ENCODE measurements at regions not wholly inside any gene's neighbourhood (a gene's known extent, or its start where the extent isn't known, plus 50 kb on each side); places are given as distances from the start of the nearest gene placed in this dataset.
"Not testable (repeated sequence)": the region's sequence is repeated elsewhere in the genome, so short reads cannot be mapped to it uniquely, and the experiment has no call there.

DNA sequence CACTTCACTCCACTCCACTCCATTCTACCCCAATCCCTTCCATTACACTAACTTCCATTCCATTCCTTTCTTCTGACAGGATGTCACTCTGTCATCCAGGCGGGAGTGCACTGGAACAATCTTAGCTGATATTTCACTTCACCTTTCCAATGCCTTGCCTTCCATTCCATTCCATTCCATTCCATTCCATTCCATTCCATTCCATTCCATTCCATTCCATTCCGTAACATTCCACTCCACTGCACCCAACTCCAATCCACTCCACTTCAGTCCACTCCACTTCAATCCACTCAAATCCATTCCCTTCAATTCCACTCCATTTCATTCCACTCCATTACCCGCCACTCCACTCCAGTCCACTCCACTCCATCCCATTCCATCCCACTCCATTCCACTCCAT is 1099.4 kb downstream of the TSPY10 start:
- TF ChIP-seq POLR2AphosphoS5 (IDR thresholded peaks at IDR 0.05; ENCODE audit: low read depth) (no peak), GABPA (IDR thresholded peaks at IDR 0.05; ENCODE audit: low read depth) (no peak), SPI1 (IDR thresholded peaks at IDR 0.05; ENCODE audit: borderline replicate concordance, low read depth) (no peak)
- TF ChIP-seq, protein P1, sequence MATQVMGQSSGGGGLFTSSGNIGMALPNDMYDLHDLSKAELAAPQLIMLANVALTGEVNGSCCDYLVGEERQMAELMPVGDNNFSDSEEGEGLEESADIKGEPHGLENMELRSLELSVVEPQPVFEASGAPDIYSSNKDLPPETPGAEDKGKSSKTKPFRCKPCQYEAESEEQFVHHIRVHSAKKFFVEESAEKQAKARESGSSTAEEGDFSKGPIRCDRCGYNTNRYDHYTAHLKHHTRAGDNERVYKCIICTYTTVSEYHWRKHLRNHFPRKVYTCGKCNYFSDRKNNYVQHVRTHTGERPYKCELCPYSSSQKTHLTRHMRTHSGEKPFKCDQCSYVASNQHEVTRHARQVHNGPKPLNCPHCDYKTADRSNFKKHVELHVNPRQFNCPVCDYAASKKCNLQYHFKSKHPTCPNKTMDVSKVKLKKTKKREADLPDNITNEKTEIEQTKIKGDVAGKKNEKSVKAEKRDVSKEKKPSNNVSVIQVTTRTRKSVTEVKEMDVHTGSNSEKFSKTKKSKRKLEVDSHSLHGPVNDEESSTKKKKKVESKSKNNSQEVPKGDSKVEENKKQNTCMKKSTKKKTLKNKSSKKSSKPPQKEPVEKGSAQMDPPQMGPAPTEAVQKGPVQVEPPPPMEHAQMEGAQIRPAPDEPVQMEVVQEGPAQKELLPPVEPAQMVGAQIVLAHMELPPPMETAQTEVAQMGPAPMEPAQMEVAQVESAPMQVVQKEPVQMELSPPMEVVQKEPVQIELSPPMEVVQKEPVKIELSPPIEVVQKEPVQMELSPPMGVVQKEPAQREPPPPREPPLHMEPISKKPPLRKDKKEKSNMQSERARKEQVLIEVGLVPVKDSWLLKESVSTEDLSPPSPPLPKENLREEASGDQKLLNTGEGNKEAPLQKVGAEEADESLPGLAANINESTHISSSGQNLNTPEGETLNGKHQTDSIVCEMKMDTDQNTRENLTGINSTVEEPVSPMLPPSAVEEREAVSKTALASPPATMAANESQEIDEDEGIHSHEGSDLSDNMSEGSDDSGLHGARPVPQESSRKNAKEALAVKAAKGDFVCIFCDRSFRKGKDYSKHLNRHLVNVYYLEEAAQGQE (IDR thresholded peaks at IDR 0.05; ENCODE audit: insufficient replicate concordance, low read depth): no peak
- TF ChIP-seq, protein P2, sequence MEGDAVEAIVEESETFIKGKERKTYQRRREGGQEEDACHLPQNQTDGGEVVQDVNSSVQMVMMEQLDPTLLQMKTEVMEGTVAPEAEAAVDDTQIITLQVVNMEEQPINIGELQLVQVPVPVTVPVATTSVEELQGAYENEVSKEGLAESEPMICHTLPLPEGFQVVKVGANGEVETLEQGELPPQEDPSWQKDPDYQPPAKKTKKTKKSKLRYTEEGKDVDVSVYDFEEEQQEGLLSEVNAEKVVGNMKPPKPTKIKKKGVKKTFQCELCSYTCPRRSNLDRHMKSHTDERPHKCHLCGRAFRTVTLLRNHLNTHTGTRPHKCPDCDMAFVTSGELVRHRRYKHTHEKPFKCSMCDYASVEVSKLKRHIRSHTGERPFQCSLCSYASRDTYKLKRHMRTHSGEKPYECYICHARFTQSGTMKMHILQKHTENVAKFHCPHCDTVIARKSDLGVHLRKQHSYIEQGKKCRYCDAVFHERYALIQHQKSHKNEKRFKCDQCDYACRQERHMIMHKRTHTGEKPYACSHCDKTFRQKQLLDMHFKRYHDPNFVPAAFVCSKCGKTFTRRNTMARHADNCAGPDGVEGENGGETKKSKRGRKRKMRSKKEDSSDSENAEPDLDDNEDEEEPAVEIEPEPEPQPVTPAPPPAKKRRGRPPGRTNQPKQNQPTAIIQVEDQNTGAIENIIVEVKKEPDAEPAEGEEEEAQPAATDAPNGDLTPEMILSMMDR (IDR thresholded peaks at IDR 0.05; ENCODE audit: insufficient read depth, low read length): no peak
- peak in 1 of 2 experiments; percentile 68 for DNase-seq (ENCODE audit: low read depth in 1 of 2, low spot score in 1 of 2)
- Histone ChIP-seq H3K27ac (replicated peaks) (no peak overlapping the region), H3K4me3 (replicated peaks; ENCODE audit: insufficient read depth, low read length) (no peak overlapping the region), H3K27me3 (ENCODE audit: insufficient read depth, poor library complexity, severe bottlenecking) (no peaks in the 10 kb centered on the region)

DNA sequence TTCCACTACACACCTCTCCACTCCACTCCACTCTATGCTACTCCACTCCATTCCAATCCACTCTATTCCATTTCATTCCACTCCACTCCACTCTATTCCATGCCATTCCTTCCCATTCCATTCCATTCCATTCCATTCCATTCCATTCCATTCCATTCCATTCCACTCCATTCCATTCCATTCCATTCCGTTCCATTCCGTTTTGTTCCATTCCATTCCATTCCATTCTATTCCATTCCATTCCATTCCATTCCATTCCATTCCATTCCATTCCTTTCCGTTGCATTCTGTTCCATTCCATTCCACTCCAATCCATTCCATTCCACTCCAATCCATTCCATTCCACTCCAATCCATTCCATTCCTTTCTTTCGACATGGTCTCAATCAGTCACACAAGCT is 1121.1 kb downstream of the TSPY10 start:
- not testable (repeated sequence) for H3K27ac ChIP-seq (replicated peaks); DNase-seq (ENCODE audit: low read depth in 1 of 2, low spot score in 1 of 2); H3K4me3 ChIP-seq (replicated peaks; ENCODE audit: insufficient read depth, low read length); H3K27me3 ChIP-seq (ENCODE audit: insufficient read depth, poor library complexity, severe bottlenecking)

DNA sequence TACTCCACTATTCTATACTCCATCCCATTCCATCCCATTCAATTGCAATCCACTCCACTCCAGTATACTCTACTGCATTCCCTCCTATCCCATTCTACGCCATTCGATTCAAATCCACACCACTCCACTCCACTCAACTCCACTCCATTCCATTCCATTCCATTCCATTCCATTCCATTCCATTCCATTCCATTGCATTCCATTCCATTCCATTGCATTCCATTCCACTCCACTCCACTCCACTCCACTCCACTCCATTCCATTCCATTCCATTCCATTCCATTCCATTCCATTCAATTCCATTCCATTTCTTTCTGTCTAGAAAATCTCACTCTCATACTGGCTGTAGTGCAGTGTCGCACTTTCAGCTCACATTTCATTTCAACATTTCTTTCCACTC is 1129.4 kb downstream of the TSPY10 start:
- H3K4me3 ChIP-seq (replicated peaks; ENCODE audit: insufficient read depth, low read length); DNase-seq (ENCODE audit: low read depth in 1 of 2, low spot score in 1 of 2); H3K27ac ChIP-seq (replicated peaks); H3K27me3 ChIP-seq (ENCODE audit: insufficient read depth, poor library complexity, severe bottlenecking): not testable (repeated sequence)

DNA sequence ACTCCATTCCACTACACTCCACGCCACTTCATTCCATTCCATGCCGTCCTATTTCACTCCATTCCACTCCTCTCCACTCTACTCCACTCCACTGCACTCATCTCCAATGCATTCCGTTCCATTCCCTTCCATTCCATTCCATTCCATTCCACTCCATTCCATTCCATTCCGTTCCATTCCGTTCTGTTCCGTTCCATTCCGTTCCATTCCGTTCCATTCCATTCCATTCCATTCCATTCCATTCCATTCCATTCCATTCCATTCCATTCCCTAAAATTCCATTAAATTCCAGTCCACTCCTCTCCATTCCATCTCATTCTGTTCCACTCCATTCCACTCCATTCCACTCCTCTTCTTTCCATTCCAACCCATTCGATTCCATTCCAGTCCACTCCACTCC is 1139.1 kb downstream of the TSPY10 start:
- no peak overlapping the region for H3K27ac ChIP-seq (replicated peaks)
- H3K27me3 ChIP-seq (ENCODE audit: insufficient read depth, poor library complexity, severe bottlenecking): no peaks in the 10 kb centered on the region
- DNase-seq (ENCODE audit: low read depth in 1 of 2, low spot score in 1 of 2): no peak
- no peak overlapping the region for H3K4me3 ChIP-seq (replicated peaks; ENCODE audit: insufficient read depth, low read length)
- TF ChIP-seq, protein P2 (IDR thresholded peaks at IDR 0.05; ENCODE audit: insufficient read depth, low read length): no peak
- TF ChIP-seq POLR2AphosphoS5 (IDR thresholded peaks at IDR 0.05; ENCODE audit: low read depth) (no peak), SPI1 (IDR thresholded peaks at IDR 0.05; ENCODE audit: borderline replicate concordance, low read depth) (no peak), GABPA (IDR thresholded peaks at IDR 0.05; ENCODE audit: low read depth) (no peak)
- TF ChIP-seq, protein P1 (IDR thresholded peaks at IDR 0.05; ENCODE audit: insufficient replicate concordance, low read depth): no peak

DNA sequence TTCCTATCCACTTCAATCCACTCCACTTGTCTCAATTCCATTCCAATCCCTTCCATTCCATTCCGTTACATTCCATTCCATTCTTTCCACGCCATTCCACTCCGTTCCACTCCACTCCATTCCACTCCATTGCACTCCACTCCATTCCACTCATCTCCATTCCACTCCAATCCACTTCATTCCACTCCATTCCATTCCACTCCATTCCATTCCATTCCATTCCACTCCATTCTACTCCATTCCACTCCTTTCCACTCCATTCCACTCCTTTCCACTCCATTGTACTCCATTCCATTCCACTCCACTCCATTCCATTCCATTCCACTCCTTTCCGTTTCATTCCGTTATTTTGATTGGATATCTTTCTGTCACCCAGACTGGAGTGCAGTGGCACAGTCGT is 1158.7 kb downstream of the TSPY10 start:
- DNase-seq (ENCODE audit: low read depth in 1 of 2, low spot score in 1 of 2): no peak
- Histone ChIP-seq H3K4me3 (replicated peaks; ENCODE audit: insufficient read depth, low read length) (no peak overlapping the region), H3K27me3 (ENCODE audit: insufficient read depth, poor library complexity, severe bottlenecking) (no peaks in the 10 kb centered on the region), H3K27ac (replicated peaks) (no peak overlapping the region)
- TF ChIP-seq, protein P2 (IDR thresholded peaks at IDR 0.05; ENCODE audit: insufficient read depth, low read length): no peak
- TF ChIP-seq, protein P1 (IDR thresholded peaks at IDR 0.05; ENCODE audit: insufficient replicate concordance, low read depth): no peak
- TF ChIP-seq POLR2AphosphoS5 (IDR thresholded peaks at IDR 0.05; ENCODE audit: low read depth) (no peak), GABPA (IDR thresholded peaks at IDR 0.05; ENCODE audit: low read depth) (no peak), SPI1 (IDR thresholded peaks at IDR 0.05; ENCODE audit: borderline replicate concordance, low read depth) (no peak)

All from HL-60 (cell line).